HepG2 (cell line): ENCODE measurements at regions not wholly inside any gene's neighbourhood (a gene's known extent, or its start where the extent isn't known, plus 50 kb on each side); places are given as distances from the start of the nearest gene placed in this dataset.

Experiments
- ATAC-seq: fragments of 200-7000 bp; cut with Tn5 transposase; 3 replicates; pipeline ENCODE4 v1.9.1; 2020; ENCODE audit warnings: mild to moderate bottlenecking, moderate library complexity
- BruUV-seq: library from RNA; stranded (reverse); fragments of 400-500 nt; replicated peaks from 2 replicates; lab custom pipeline; 2021; lab: Mats Ljungman, UMichigan
- CTCF ChIA-PET: fragments of 300-600 bp; formaldehyde crosslinking; extraction: SDS; loops from one replicate; lab custom pipeline; 2021; ENCODE audit warnings: low total read pairs, inconsistent platforms, low intra/inter-chr PET ratio; lab: Yijun Ruan, JAX
- POLR2A ChIA-PET: fragments of 350-600 bp; sonication (Branson Sonifier 250); formaldehyde crosslinking; loops from one replicate; lab custom pipeline; 2020; ENCODE audit warnings: antibody characterized with exemption, inconsistent platforms; lab: Yijun Ruan, JAX
- DNase-seq: peaks from one replicate; pipeline ENCODE4 v3.0.0-alpha.2; 2015; ENCODE audit warnings: low spot score
- FAIRE-seq: peaks from 3 replicates; lab custom pipeline; 2011; peaks lifted over from hg19 to GRCh38; lab: Jason Lieb, UNC
- H2AFZ ChIP-seq: one replicate; pipeline ENCODE4 v1.6.1; 2011; ENCODE audit warnings: low read length, inconsistent platforms
- H3K27ac ChIP-seq: fragments of 300-600 bp; 3 replicates; pipeline ENCODE4 v1.8.0; 2011; ENCODE audit warnings: mixed run types, mild to moderate bottlenecking, mixed read lengths, low read length, inconsistent platforms; ENCODE audit not compliant: insufficient read depth; ENCODE audit errors: extremely low read length
- H3K27me3 ChIP-seq, 2 experiments: fragments of 200-600 bp in 1 of 2; 2 replicates in 1 of 2; 3 replicates in 1 of 2; pipeline versions ENCODE4 v1.6.0 to v1.8.0; 2011; ENCODE audit warnings: low read length in 2 of 2, mild to moderate bottlenecking in 2 of 2, moderate library complexity in 2 of 2, inconsistent platforms in 1 of 2; ENCODE audit not compliant: insufficient read depth in 2 of 2, control insufficient read depth in 1 of 2
- H3K36me3 ChIP-seq, 2 experiments: fragments of 200-600 bp in 1 of 2; replicated peaks in 1 of 2; 2 replicates in 1 of 2; 3 replicates in 1 of 2; pipeline versions ENCODE4 v1.5.1 to v1.8.0; 2011; ENCODE audit warnings: low read length in 2 of 2, inconsistent platforms in 1 of 2; ENCODE audit not compliant: insufficient read depth in 2 of 2, control insufficient read depth in 1 of 2
- H3K4me1 ChIP-seq: 2 replicates; pipeline ENCODE4 v1.5.1; 2012; ENCODE audit warnings: low read length, inconsistent platforms; ENCODE audit not compliant: insufficient read depth
- H3K4me2 ChIP-seq: 2 replicates; pipeline ENCODE4 v1.6.0; 2011; ENCODE audit warnings: low read depth, low read length, inconsistent platforms
- H3K4me3 ChIP-seq, 3 experiments: fragments of 200-600 bp in 1 of 3; sonication (generic), shearing (Covaris generic) in 1 of 3; replicated peaks in 1 of 3; 2 replicates each; pipeline ENCODE4 v1.5.1; 2011 to 2016; ENCODE audit warnings: low read length in 3 of 3, inconsistent platforms in 2 of 3, low read depth in 2 of 3, mild to moderate bottlenecking in 2 of 3, control low read depth in 1 of 3, mixed read lengths in 1 of 3; ENCODE audit not compliant: insufficient read depth in 1 of 3
- H3K79me2 ChIP-seq: one replicate; pipeline ENCODE4 v1.6.1; 2011; ENCODE audit warnings: low read length, inconsistent platforms; ENCODE audit not compliant: insufficient read depth
- H3K9ac ChIP-seq: 2 replicates; pipeline ENCODE4 v1.6.0; 2011; ENCODE audit warnings: mild to moderate bottlenecking, low read depth, low read length, inconsistent platforms; ENCODE audit not compliant: insufficient read depth
- H3K9me3 ChIP-seq: 2 replicates; pipeline ENCODE4 v1.5.1; 2012; ENCODE audit warnings: mild to moderate bottlenecking, low read length
- H4K20me1 ChIP-seq: 2 replicates; pipeline ENCODE4 v1.6.0; 2011; ENCODE audit warnings: inconsistent platforms, mild to moderate bottlenecking, low read length, moderate library complexity; ENCODE audit not compliant: insufficient read depth
- CAMTA2 ChIP-seq: sonication (generic); formaldehyde crosslinking; IDR thresholded peaks from 2 replicates; pipeline ENCODE4 v1.4.0; 2020; ENCODE audit warnings: mild to moderate bottlenecking, missing genetic modification reagents, borderline replicate concordance
- ERF ChIP-seq: IDR thresholded peaks from 2 replicates; pipeline ENCODE4 v1.6.1; 2018; ENCODE audit warnings: missing biosample characterization, missing genetic modification reagents
- FOXP1 ChIP-seq, 2 experiments: fragments of 450-650 bp in 1 of 2; IDR thresholded peaks; 2 replicates each; pipeline ENCODE4 v1.6.1; 2017 to 2018; ENCODE audit warnings: antibody characterized with exemption in 1 of 2
- KMT2B ChIP-seq: IDR thresholded peaks from 2 replicates; pipeline ENCODE4 v1.6.1; 2016; ENCODE audit warnings: missing genetic modification reagents, missing compliant biosample characterization
- MXI1 ChIP-seq: IDR thresholded peaks from 3 replicates; pipeline ENCODE4 v1.6.1; 2012; ENCODE audit warnings: low read depth, low read length, inconsistent platforms, borderline replicate concordance
- ZEB1 ChIP-seq: IDR thresholded peaks from 2 replicates; pipeline ENCODE4 v1.6.1; 2012; ENCODE audit warnings: mild to moderate bottlenecking, low read depth, inconsistent platforms; ENCODE audit not compliant: insufficient replicate concordance
- ZNF253 ChIP-seq: sonication (generic); formaldehyde crosslinking; IDR thresholded peaks from 2 replicates; pipeline ENCODE4 v1.8.0; 2022; ENCODE audit warnings: mild to moderate bottlenecking, missing genetic modification reagents, borderline replicate concordance
- ZNF382 ChIP-seq: sonication (generic); formaldehyde crosslinking; IDR thresholded peaks from 2 replicates; pipeline ENCODE4 v1.5.0; 2020; ENCODE audit warnings: missing genetic modification reagents, mild to moderate bottlenecking, borderline replicate concordance
- ZNF569 ChIP-seq: sonication (generic); formaldehyde crosslinking; IDR thresholded peaks from 2 replicates; pipeline ENCODE4 v1.5.0; 2020; ENCODE audit warnings: mild to moderate bottlenecking, missing genetic modification reagents, moderate library complexity, borderline replicate concordance
- ZNF749 ChIP-seq: sonication (generic); formaldehyde crosslinking; IDR thresholded peaks from 2 replicates; pipeline ENCODE4 v1.8.0; 2022; ENCODE audit warnings: mild to moderate bottlenecking, missing genetic modification reagents, moderate library complexity, borderline replicate concordance
- WGBS: methylation state at CpG from one replicate; pipeline ENCODE4 v1.1.6; 2017; ENCODE audit warnings: low lambda C conversion rate; 5-methylcytosine and 5-hydroxymethylcytosine counted together
- in situ Hi-C: cut with HindIII; loops from 2 replicates; pipeline ENCODE4 v1.10.0; 2017; ENCODE audit warnings: low pct_unique_long_range_greater_than_20kb; ENCODE audit not compliant: extremely low pct_ligation_motif_present
- intact Hi-C: fragments of 100-400 bp; cut with micrococcal nuclease; formaldehyde crosslinking; loops from one replicate; pipeline ENCODE4 v1.10.0; 2022; ENCODE audit not compliant: unreplicated experiment
- TF ChIP-seq, protein P1 (sequence below): sonication (generic); formaldehyde crosslinking; IDR thresholded peaks from 2 replicates; pipeline ENCODE4 v1.4.0; 2020; ENCODE audit warnings: missing genetic modification reagents

DNA sequence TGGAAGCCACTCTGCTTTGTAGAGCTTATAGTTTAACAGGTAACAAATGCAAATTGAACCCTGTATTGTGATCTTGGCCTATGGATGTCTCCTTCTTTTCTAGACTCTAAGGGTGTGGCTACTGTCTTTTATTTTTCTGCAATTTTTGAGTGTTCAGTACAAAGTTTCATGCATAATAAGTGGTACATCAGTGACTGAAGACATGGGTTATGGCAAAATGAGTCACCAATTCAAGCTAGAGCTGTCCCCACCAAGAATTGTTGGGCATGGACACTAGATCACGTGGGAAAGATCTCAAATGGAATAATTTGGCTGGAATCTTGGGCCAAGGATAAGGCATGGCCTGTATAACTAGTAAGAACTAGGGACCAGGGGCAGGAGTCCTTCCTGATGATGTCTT lies 228.4 kb upstream of the N4BP1 start (continued):
- TF ChIP-seq MXI1 (no peak), ZNF382 (no peak), ZNF569 (CRISPR knock-in tag) (no peak), ERF (CRISPR knock-in tag) (no peak)
- TF ChIP-seq, protein P1, sequence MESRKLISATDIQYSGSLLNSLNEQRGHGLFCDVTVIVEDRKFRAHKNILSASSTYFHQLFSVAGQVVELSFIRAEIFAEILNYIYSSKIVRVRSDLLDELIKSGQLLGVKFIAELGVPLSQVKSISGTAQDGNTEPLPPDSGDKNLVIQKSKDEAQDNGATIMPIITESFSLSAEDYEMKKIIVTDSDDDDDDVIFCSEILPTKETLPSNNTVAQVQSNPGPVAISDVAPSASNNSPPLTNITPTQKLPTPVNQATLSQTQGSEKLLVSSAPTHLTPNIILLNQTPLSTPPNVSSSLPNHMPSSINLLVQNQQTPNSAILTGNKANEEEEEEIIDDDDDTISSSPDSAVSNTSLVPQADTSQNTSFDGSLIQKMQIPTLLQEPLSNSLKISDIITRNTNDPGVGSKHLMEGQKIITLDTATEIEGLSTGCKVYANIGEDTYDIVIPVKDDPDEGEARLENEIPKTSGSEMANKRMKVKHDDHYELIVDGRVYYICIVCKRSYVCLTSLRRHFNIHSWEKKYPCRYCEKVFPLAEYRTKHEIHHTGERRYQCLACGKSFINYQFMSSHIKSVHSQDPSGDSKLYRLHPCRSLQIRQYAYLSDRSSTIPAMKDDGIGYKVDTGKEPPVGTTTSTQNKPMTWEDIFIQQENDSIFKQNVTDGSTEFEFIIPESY (CRISPR knock-in tag) = no peak

DNA sequence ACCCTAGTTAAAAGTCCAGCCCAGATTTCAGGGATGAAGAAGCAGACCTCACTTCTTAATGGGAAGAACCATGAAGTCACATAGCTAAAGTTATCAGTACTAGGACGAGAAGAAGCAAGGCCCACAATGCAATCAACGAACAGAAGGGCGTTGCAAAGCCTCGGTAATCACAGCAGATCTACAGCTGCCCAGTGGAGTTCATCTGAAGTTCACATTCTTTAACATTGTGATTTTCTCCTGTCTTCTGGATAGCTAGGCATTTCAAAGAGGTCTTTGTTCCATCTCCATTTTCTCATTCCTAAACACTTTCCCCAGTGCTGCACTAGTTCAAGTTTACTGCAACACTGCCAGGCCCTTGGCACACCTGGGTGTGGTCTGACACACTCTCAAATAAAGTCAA lies 226.7 kb upstream of the N4BP1 start:
- TF ChIP-seq KMT2B (CRISPR knock-in tag) = no peak
- TF ChIP-seq ZEB1 = no peak
- no peak for TF ChIP-seq ZNF749 (CRISPR knock-in tag)
- TF ChIP-seq CAMTA2 (CRISPR knock-in tag) = no peak
- TF ChIP-seq ZNF253 = no peak
- TF ChIP-seq FOXP1 (IDR thresholded peaks at IDR 0.05) = no peak
- no peak for TF ChIP-seq FOXP1 (CRISPR knock-in tag; IDR thresholded peaks at IDR 0.05)
- intact Hi-C loops = no loop called here
- H3K27ac ChIP-seq = no peak overlapping the region
- FAIRE-seq (no peak), ATAC-seq (no peak), DNase-seq (no peak)
- no peak overlapping the region for H3K4me2 ChIP-seq
- no peak overlapping the region for H2AFZ ChIP-seq
- ChIA-PET POLR2A (no interaction called here), CTCF (no interaction called here)
- no peaks in the 10 kb centered on the region for H3K27me3 ChIP-seq
- BruUV-seq = no TSS peak
- H4K20me1 ChIP-seq = no peaks in the 10 kb centered on the region
- H3K9me3 ChIP-seq = no peaks in the 10 kb centered on the region
- no peaks in the 10 kb centered on the region for H3K36me3 ChIP-seq
- 2% methylated on average over 4 of the region's 4 CpGs for WGBS
- H3K4me3 ChIP-seq = no peak overlapping the region
- no peaks in the 10 kb centered on the region for H3K79me2 ChIP-seq
- in situ Hi-C loops = no loop called here
- H3K4me1 ChIP-seq = no peaks in the 10 kb centered on the region
- H3K9ac ChIP-seq = no peak overlapping the region
